ENCODE measurements at regions not wholly inside any gene's neighbourhood (a gene's known extent, or its start where the extent isn't known, plus 50 kb on each side); places are given as distances from the start of the nearest gene placed in this dataset.

GRCh38 chr7:118777308-118777707 lies 552.8 kb downstream of the ANKRD7 start:
- H3K9me3 ChIP-seq (ENCODE audit: control insufficient read depth, low read length), result no peaks in the 10 kb centered on the region
- no peaks in the 10 kb centered on the region for H3K36me3 ChIP-seq (ENCODE audit: control insufficient read depth, insufficient read depth, low read length)
- 92% methylated on average over 1 of the region's 1 CpG; no CpG with 5 or more reads in 1 of the 2 experiments for WGBS, 2 experiments (ENCODE audit: insufficient coverage in 2 of 2)
- no peak overlapping the region for H3K4me3 ChIP-seq (ENCODE audit: extremely low read depth, insufficient read depth, low read length, poor library complexity, severe bottlenecking)
- no peaks in the 10 kb centered on the region for H3K4me1 ChIP-seq (ENCODE audit: control insufficient read depth, insufficient read depth, low read length, poor library complexity, severe bottlenecking)
- H3K27ac ChIP-seq (ENCODE audit: low read depth, low read length, severe bottlenecking), result no peak overlapping the region

- no peaks in the 10 kb centered on the region for H3K4me1 ChIP-seq (ENCODE audit: control insufficient read depth, insufficient read depth, low read length, poor library complexity, severe bottlenecking)
- H3K4me3 ChIP-seq (ENCODE audit: extremely low read depth, insufficient read depth, low read length, poor library complexity, severe bottlenecking), result no peak overlapping the region
- 80% methylated on average over 1 of the region's 4 CpGs; no CpG with 5 or more reads in 1 of the 2 experiments for WGBS, 2 experiments (ENCODE audit: insufficient coverage in 2 of 2)
- H3K27ac ChIP-seq (ENCODE audit: low read depth, low read length, severe bottlenecking), result no peak overlapping the region
- no peaks in the 10 kb centered on the region for H3K9me3 ChIP-seq (ENCODE audit: control insufficient read depth, low read length)
- no peaks in the 10 kb centered on the region for H3K36me3 ChIP-seq (ENCODE audit: control insufficient read depth, insufficient read depth, low read length)
These were observed 568.2 kb downstream of the ANKRD7 start for GRCh38 chr7:118792682-118793081.

GRCh38 chr7:118793582-118793981 lies 569.1 kb downstream of the ANKRD7 start:
- H3K36me3 ChIP-seq (ENCODE audit: control insufficient read depth, insufficient read depth, low read length), result no peaks in the 10 kb centered on the region

GRCh38 chr7:118794419-118794818 lies 569.9 kb downstream of the ANKRD7 start:
- no peak overlapping the region for H3K27ac ChIP-seq (ENCODE audit: low read depth, low read length, severe bottlenecking)
- H3K9me3 ChIP-seq (ENCODE audit: control insufficient read depth, low read length), result no peaks in the 10 kb centered on the region
- WGBS, 2 experiments (ENCODE audit: insufficient coverage in 2 of 2), result no CpG with 5 or more reads among the region's 1 CpG
- H3K4me1 ChIP-seq (ENCODE audit: control insufficient read depth, insufficient read depth, low read length, poor library complexity, severe bottlenecking), result no peaks in the 10 kb centered on the region
- no peaks in the 10 kb centered on the region for H3K36me3 ChIP-seq (ENCODE audit: control insufficient read depth, insufficient read depth, low read length)
- no peak overlapping the region for H3K4me3 ChIP-seq (ENCODE audit: extremely low read depth, insufficient read depth, low read length, poor library complexity, severe bottlenecking)

More at GRCh38 chr7:118793582-118793981, 569.1 kb downstream of the ANKRD7 start:
- no peaks in the 10 kb centered on the region for H3K9me3 ChIP-seq (ENCODE audit: control insufficient read depth, low read length)
- H3K4me3 ChIP-seq (ENCODE audit: extremely low read depth, insufficient read depth, low read length, poor library complexity, severe bottlenecking), result no peak overlapping the region
- no peaks in the 10 kb centered on the region for H3K4me1 ChIP-seq (ENCODE audit: control insufficient read depth, insufficient read depth, low read length, poor library complexity, severe bottlenecking)
- H3K27ac ChIP-seq (ENCODE audit: low read depth, low read length, severe bottlenecking), result no peak overlapping the region
- WGBS, 2 experiments (ENCODE audit: insufficient coverage in 2 of 2), result 83 to 100% methylated on average over 1 of the region's 1 CpG

- Histone ChIP-seq H3K36me3 (ENCODE audit: control insufficient read depth, insufficient read depth, low read length) (no peaks in the 10 kb centered on the region), H3K4me1 (ENCODE audit: control insufficient read depth, insufficient read depth, low read length, poor library complexity, severe bottlenecking) (no peaks in the 10 kb centered on the region), H3K4me3 (ENCODE audit: extremely low read depth, insufficient read depth, low read length, poor library complexity, severe bottlenecking) (no peak overlapping the region), H3K9me3 (ENCODE audit: control insufficient read depth, low read length) (no peaks in the 10 kb centered on the region), H3K27ac (ENCODE audit: low read depth, low read length, severe bottlenecking) (no peak overlapping the region)
- no CpG with 5 or more reads among the region's 2 CpGs for WGBS, 2 experiments (ENCODE audit: insufficient coverage in 2 of 2)
These were observed 576.9 kb downstream of the ANKRD7 start for GRCh38 chr7:118801366-118801765.

DNA sequence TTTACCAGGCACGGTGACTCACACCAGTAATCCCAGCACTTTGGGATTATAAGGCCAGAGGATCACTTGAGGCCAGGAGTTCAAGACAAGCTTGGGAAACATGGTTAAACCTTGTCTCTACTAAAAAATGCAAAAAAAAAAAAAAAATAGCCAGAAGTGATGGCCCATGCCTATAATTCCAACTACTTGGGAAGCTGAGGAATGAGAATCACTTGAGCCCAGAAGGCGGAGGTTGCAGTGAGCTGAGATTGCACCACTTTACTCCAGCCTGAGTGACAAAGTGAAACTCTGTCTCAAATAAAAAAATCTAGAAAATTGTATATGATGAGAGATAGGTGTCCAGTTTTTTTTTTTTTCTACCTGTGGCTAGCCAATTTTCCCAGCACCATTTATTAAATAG lies 578.2 kb downstream of the ANKRD7 start:
- Histone ChIP-seq H3K4me1 (ENCODE audit: control insufficient read depth, insufficient read depth, low read length, poor library complexity, severe bottlenecking) (no peaks in the 10 kb centered on the region), H3K9me3 (ENCODE audit: control insufficient read depth, low read length) (no peaks in the 10 kb centered on the region), H3K27ac (ENCODE audit: low read depth, low read length, severe bottlenecking) (no peak overlapping the region), H3K4me3 (ENCODE audit: extremely low read depth, insufficient read depth, low read length, poor library complexity, severe bottlenecking) (no peak overlapping the region), H3K36me3 (ENCODE audit: control insufficient read depth, insufficient read depth, low read length) (no peaks in the 10 kb centered on the region)
- 100% methylated on average over 1 of the region's 2 CpGs; no CpG with 5 or more reads in 1 of the 2 experiments for WGBS, 2 experiments (ENCODE audit: insufficient coverage in 2 of 2)

DNA sequence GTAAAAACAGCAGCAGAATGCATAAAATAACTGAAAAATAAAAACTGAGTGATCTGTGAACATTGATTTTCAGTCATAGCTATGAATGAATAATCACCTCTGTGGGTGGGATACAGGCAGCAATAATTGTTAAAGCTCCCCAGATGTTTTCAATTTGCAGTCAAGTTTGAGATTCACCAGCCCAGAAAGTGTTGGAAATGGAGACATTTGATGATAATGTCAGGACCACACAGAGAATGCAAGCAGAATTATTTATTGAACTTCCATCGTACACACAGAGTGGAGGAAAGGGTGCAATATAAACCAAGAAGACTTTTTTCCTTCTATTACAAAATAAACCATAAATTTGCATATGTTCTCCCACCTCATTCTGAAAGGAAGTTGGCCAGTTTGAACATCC lies 601.7 kb downstream of the ANKRD7 start:
- H3K27ac ChIP-seq (ENCODE audit: low read depth, low read length, severe bottlenecking), result no peak overlapping the region
- no peaks in the 10 kb centered on the region for H3K36me3 ChIP-seq (ENCODE audit: control insufficient read depth, insufficient read depth, low read length)
- WGBS, 2 experiments (ENCODE audit: insufficient coverage in 2 of 2), result 83% methylated on average over 1 of the region's 1 CpG; no CpG with 5 or more reads in 1 of the 2 experiments
- no peaks in the 10 kb centered on the region for H3K9me3 ChIP-seq (ENCODE audit: control insufficient read depth, low read length)
- no peak overlapping the region for H3K4me3 ChIP-seq (ENCODE audit: extremely low read depth, insufficient read depth, low read length, poor library complexity, severe bottlenecking)
- H3K4me1 ChIP-seq (ENCODE audit: control insufficient read depth, insufficient read depth, low read length, poor library complexity, severe bottlenecking), result no peaks in the 10 kb centered on the region

DNA sequence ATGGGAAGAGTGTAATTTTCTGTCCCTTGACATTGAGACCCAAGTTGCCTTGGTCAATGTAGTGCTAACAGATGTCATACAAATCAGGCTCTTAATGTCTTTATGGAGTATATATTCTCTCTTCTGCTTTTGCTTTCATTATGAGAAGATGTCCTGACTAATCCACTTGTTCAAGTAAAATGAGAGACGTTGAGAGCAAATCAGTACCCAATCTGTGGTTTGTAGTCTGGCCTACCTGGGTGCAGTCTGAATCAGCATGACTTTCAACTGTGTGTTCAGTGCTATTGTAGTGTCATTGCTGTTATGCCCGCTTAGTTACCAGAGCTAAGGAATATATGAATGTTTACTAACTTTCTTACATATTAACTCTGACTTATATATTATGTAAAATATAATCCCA lies 612.4 kb downstream of the ANKRD7 start:
- no peak overlapping the region for H3K27ac ChIP-seq (ENCODE audit: low read depth, low read length, severe bottlenecking)
- WGBS, 2 experiments (ENCODE audit: insufficient coverage in 2 of 2), result 100% methylated on average over 1 of the region's 2 CpGs
- H3K9me3 ChIP-seq (ENCODE audit: control insufficient read depth, low read length), result peaks cover 6% of the 10 kb centered on the region
- H3K4me1 ChIP-seq (ENCODE audit: control insufficient read depth, insufficient read depth, low read length, poor library complexity, severe bottlenecking), result no peaks in the 10 kb centered on the region
- no peaks in the 10 kb centered on the region for H3K36me3 ChIP-seq (ENCODE audit: control insufficient read depth, insufficient read depth, low read length)
- no peak overlapping the region for H3K4me3 ChIP-seq (ENCODE audit: extremely low read depth, insufficient read depth, low read length, poor library complexity, severe bottlenecking)

- no peaks in the 10 kb centered on the region for H3K36me3 ChIP-seq (ENCODE audit: control insufficient read depth, insufficient read depth, low read length)
- H3K4me3 ChIP-seq (ENCODE audit: extremely low read depth, insufficient read depth, low read length, poor library complexity, severe bottlenecking), result no peak overlapping the region
- H3K4me1 ChIP-seq (ENCODE audit: control insufficient read depth, insufficient read depth, low read length, poor library complexity, severe bottlenecking), result no peaks in the 10 kb centered on the region
- H3K27ac ChIP-seq (ENCODE audit: low read depth, low read length, severe bottlenecking), result no peak overlapping the region
- H3K9me3 ChIP-seq (ENCODE audit: control insufficient read depth, low read length), result no peaks in the 10 kb centered on the region
- 43 to 67% methylated on average over 1 of the region's 4 CpGs for WGBS, 2 experiments (ENCODE audit: insufficient coverage in 2 of 2)
These were observed 615.0 kb downstream of the ANKRD7 start for GRCh38 chr7:118839515-118839914.

DNA sequence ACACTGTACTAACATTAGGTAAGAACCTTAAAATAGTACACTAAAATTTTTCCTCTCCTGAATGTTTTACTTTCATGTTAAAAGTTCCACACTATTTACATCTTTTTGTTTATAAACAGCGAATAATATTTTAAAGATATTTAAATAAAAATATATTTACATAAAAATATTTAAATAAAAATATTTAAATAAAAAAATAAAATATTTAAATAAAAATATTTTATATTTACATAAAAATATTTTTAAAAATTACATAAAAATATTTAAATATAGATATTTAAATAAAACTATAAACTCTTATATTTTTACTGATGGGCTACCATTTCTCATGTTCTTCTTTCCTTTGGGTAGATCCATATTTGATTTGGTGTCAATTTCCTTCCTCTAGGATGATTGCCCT lies 619.0 kb downstream of the ANKRD7 start:
- no peaks in the 10 kb centered on the region for H3K9me3 ChIP-seq (ENCODE audit: control insufficient read depth, low read length)
- no peaks in the 10 kb centered on the region for H3K36me3 ChIP-seq (ENCODE audit: control insufficient read depth, insufficient read depth, low read length)
- no CpG with 5 or more reads among the region's 1 CpG for WGBS, 2 experiments (ENCODE audit: insufficient coverage in 2 of 2)
- H3K27ac ChIP-seq (ENCODE audit: low read depth, low read length, severe bottlenecking), result no peak overlapping the region
- H3K4me1 ChIP-seq (ENCODE audit: control insufficient read depth, insufficient read depth, low read length, poor library complexity, severe bottlenecking), result no peaks in the 10 kb centered on the region
- H3K4me3 ChIP-seq (ENCODE audit: extremely low read depth, insufficient read depth, low read length, poor library complexity, severe bottlenecking), result no peak overlapping the region

- WGBS, 2 experiments (ENCODE audit: insufficient coverage in 2 of 2), result no CpG with 5 or more reads among the region's 3 CpGs
These were observed 620.2 kb downstream of the ANKRD7 start for GRCh38 chr7:118844748-118845147.

More at GRCh38 chr7:118844748-118845147, 620.2 kb downstream of the ANKRD7 start:
- Histone ChIP-seq H3K27ac (ENCODE audit: low read depth, low read length, severe bottlenecking) (no peak overlapping the region), H3K4me1 (ENCODE audit: control insufficient read depth, insufficient read depth, low read length, poor library complexity, severe bottlenecking) (no peaks in the 10 kb centered on the region), H3K9me3 (ENCODE audit: control insufficient read depth, low read length) (no peaks in the 10 kb centered on the region), H3K4me3 (ENCODE audit: extremely low read depth, insufficient read depth, low read length, poor library complexity, severe bottlenecking) (no peak overlapping the region), H3K36me3 (ENCODE audit: control insufficient read depth, insufficient read depth, low read length) (no peaks in the 10 kb centered on the region)

Measured in mesodermal cell (in vitro differentiated cells).